ENCODE measurements at regions not wholly inside any gene's neighbourhood (a gene's known extent, or its start where the extent isn't known, plus 50 kb on each side); places are given as distances from the start of the nearest gene placed in this dataset.
"Not testable (repeated sequence)": the region's sequence is repeated elsewhere in the genome, so short reads cannot be mapped to it uniquely, and the experiment has no call there.

DNA sequence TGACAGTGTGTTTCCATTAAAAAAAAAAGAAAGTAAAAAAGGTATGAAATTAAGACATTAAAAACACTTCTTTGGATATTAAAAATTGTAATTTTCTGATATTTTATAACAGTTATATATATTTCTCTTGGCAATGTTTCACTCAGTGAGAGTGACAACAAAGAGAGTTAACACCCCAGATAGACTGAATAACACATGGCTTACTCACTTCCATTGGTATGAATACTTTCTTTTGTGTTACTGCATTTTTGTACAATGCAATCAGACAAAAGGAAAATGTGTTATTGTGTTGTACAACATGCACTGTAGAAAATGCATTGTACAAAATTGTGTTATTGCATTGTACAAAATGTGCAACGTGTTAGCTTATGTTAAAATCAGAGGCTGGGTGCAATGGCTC is 676.6 kb upstream of the AMELY start:
- not testable (repeated sequence) for DNase-seq

GRCh38 chrY:7562541-7562940 is 651.0 kb upstream of the AMELY start:
- no peak for DNase-seq

DNA sequence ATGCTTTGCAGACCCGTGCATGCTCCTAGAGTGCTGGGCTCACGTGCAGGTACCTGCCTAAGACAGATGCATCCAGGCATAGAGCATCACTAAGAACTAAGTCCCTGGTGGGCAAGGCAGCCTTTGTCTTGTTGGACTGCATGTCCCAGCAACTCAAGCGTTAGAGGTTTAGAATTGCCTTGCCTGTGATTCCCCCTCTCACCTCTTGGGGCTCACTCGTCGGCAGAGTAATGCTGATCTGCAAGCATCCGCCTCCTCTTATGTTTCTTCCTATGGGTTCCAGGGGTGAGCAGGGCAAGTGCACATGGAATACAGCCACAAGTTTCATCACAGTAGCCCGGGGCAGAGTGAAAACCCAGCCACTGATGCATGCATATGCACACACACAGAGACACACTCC is 646.1 kb upstream of the AMELY start:
- no peak for DNase-seq

- DNase-seq, result no peak
Measured at GRCh38 chrY:7555006-7555405, 643.5 kb upstream of the AMELY start.

- no peak for DNase-seq
Measured at GRCh38 chrY:7545060-7545459, 633.5 kb upstream of the AMELY start.

- no peak for DNase-seq
Measured at GRCh38 chrY:7544172-7544770, 632.7 kb upstream of the AMELY start.

DNA sequence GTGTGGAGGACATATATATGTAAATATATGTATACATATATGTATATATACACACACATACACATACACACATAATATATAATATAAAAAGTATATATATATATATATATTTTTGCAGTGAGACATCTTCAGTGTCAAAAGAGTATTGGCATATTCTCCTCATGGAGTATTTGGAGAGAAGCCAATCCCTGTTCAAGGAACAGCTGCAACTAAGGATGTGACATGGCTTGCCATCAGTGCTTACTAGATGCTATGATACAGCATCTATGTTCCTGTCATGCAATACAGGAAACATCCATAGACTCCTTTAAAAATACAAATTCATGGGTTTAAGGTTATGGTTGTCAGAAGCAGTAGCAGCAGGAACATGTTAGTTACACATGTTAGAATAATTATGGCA is 632.0 kb upstream of the AMELY start:
- DNase-seq, result no peak

DNA sequence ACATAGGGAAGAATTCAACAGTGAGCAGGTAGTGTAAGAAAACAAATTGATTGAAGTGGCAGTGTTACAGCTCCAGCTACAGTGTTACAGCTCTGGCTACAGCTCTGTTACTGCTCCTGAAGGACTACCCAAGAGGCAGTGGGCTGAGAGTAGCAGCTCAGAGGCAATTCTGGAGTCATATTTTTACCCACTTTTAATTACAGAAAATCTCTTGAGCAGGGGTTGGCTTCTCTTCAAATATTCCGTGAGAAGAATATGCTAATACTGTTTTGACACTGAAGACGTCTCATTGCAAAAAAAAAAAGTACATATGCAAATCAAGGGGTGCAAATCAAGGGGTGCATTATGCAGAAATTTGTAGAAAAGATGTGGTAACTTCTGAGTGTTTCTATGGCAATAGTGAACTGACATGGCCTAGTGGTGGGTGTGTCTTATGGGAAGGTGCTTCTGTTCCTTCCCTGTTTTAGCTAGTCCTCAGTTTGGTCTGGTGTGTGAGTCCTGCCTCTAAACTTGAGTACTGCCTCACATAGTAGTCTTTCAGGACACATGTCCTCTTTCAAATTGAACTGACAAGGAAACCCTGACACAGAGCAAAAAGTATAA is 630.8 kb upstream of the AMELY start:
- no peak for DNase-seq

DNA sequence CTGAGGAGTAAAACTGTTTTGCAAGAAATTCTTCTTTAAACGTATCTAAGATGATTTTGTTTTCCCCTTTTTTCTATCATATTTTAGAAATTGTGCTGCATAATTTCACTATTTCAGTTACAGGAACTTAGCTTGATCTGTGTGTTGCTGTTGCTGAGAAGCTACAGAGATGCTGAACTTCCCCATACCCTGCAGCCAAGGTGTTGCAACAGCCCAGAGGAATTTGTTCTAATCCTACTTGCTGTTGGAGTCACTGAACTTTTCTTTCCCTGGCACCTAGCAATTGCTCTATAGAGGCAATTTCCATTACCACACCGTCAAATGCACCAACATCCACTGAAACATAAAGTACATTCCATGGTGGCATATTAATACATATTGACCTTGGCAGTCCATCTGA is 617.8 kb upstream of the AMELY start:
- DNase-seq, result no peak

- DNase-seq, result not testable (repeated sequence)
Measured at GRCh38 chrY:7527568-7527967, 616.0 kb upstream of the AMELY start.

GRCh38 chrY:7518387-7518786 is 606.8 kb upstream of the AMELY start:
- DNase-seq, result no peak

GRCh38 chrY:7516268-7516667 is 604.7 kb upstream of the AMELY start:
- no peak for DNase-seq

DNA sequence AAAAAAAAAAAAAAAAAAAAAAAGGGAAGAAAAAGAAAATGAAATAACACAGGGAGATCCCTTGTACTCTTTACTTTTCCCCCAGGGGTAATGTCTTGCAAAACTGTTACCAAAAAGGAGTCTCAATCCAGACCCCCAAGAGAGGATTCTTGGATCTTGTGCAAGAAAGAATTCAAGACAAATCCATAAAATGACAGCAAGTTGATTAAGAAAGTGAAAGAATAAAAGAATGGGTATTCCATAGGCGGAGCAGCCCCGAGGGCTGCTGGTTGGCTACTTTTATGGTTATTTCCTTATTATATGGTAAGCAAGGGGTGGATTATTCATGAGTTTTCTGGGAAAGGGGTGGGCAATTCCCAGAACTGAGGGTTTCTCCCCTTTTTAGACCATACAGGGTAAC is 604.3 kb upstream of the AMELY start:
- DNase-seq, result no peak

DNA sequence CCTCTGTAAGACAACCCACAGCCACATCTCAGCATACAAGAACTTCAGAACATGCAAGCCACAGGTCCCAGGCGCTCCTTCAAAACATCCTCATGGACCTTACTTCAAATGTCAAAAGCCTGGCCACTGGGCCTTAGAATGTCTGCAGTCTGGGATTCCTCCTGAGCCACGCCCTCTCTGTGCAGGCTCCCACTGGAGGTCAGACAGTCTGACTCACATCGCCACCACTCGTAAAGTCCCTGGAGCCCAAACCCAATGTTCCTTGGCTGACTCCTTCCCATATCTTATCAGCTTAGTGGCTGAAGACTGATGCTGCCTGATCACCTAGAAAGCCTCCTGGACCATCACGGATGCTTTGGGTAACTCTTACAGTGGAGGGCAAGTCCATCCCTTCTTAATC is 591.3 kb upstream of the AMELY start:
- no peak for DNase-seq

DNA sequence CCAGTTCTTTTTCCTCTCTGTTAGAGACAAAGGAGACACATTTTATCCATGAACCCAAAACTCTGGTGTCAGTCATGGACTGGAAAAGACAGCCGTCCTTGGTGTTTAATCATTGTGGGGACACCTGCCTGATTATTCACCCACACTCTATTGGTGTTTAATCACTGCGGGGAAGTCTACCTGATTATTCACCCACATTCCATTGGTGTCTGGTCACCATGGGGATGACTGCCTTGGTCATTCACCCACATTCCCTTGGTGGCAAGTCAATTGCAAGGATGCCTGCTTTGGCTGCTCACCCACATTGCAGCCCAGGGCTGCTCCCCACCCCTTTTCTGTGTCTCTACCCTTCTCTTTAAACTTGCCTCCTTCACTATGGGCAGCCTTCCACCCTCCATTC is 589.7 kb upstream of the AMELY start:
- no peak for DNase-seq

DNA sequence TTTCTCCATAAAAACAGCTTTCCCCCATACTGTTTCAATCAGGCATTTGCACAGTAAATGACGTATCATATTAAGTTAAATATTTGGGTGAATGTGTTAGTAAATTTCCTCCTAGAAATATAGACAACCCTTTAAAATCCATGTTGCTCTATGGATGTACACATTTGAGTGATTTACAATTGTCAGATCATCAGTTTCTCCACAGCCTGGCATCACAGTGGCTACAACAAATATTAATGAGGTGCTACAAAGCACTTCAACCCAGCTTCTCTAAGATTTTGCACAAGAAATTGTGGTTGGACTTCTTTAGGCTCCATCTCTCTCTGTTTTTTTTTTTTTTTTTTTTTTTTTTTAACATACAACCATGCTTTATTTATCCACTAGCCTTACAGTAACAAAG is 584.4 kb upstream of the AMELY start:
- no peak for DNase-seq

DNA sequence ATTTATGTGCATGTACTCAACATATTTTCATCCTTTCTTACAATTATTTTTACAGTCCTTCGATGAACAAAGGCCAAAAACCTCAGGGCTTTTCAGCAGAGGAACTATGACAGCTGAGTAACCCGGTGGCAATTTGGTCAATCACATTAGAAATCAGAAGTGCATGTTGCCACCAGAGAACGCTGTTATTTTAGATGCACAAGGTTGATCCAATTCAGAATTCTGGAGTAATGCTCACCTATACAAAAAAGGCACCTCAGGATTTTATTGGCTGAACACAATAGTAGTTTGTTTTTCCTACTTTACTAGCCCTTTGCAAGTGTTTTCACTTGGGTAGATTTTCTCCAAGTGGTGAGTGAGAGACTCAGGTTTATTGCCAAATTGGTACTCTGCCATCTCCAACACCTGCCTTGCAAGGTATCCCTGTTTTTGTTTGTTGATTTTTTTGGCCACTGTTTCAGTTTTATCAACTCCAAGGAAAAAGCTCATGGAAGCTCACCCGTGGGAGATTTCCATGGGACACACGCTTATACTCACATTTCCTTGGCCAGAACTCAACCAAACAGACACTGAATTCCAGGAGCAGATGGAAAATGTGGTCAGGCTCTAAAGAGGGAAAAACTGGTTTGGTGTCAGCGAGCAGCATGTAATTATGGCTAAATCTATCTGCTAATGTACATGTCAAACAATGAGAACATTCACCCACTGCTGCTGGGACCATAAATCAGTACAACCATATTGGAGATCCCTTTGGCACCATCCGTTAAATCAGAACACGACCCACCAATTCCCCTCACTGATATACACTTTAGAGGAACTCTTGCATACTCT is 573.1 kb upstream of the AMELY start:
- DNase-seq, result not testable (repeated sequence)

DNA sequence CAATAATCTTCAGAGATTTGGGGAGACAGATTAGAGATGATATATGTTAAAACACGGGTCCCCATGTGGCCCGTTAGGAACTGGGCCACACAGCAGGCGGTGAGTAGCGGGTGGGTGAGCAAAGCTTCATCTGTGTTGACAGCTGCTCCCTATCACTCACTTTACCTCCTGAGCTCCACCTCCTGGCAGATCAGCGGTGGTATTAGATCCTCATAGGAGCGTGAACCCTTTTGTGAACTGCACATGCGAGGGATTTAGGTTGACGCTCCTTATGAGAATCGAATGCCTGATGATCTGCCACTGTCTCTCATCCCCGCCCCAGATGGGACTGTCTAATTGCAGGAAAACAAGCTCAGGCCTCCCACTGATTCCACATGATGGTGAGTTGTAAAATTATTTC is 560.4 kb upstream of the AMELY start:
- DNase-seq, result no peak

GRCh38 chrY:7470037-7470436 is 558.5 kb upstream of the AMELY start:
- DNase-seq, result no peak

DNA sequence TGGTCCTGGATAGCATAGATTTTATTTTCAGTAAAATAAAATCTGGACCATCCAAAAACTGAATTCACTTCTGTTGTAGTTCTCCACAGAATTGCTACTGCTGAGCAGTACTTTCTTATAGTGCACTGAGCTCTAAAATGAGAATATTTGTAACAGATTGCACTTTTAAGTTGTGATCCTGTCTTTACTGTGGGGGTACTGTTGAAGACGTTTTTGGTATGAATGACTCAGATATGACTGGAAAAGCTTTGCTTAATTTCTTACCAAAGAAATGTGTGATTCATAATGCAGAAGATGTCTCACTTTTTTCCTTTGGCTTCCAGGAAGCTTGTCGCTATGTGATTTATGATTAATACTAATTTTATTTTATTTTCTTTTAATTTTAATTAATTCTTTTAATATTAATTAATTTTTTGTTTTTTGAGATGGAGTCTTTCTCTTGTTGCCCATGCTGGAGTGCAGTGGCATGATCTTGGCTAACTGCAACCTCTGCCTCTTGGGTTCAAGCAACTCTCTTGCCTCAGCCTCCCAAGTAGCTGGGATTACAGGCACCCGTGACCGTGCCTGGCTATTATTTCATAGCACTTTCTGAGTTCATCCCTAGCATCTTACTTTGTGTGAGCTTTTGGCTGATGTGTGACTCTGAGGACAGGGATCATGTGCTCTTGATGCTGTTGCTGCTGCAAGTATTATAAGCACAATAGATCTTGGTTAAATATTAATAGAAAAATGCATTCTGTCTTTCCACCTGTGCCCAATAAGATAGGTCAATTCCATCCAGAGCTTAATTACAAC is 557.6 kb upstream of the AMELY start:
- no peak for DNase-seq

DNA sequence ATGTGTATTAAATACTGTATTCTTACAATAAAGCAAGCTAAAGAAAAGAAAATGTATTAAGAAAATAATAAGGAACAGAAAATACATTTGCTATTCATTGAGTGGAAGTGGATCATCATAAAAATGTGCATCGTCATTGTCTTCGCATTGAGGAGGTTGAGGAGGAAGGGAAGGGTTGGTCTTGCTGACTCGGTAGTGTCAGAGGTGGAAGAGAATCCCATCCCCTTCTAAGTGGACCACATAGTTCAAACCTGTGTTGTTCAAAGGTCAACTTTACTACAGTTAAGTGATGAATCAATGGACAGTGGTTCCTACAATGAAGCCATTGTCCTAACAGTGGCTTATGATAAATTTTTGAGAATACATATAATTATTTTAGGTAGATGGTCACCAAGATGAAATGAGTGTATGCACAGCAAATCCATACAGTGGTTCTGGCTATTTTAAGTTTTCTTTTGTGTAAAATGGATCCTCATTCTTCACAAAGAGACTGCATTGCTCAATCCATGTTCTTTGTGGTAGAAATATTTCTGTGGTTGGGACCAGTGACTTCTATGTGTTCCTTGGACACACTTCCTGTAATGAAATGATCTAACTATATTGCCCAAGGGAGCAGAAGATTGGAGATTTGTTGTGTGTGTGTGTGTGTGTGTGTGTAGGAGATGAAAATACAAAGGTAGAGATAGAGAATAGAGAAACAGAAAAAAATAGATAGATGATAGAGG is 556.4 kb upstream of the AMELY start:
- DNase-seq, result no peak

DNA sequence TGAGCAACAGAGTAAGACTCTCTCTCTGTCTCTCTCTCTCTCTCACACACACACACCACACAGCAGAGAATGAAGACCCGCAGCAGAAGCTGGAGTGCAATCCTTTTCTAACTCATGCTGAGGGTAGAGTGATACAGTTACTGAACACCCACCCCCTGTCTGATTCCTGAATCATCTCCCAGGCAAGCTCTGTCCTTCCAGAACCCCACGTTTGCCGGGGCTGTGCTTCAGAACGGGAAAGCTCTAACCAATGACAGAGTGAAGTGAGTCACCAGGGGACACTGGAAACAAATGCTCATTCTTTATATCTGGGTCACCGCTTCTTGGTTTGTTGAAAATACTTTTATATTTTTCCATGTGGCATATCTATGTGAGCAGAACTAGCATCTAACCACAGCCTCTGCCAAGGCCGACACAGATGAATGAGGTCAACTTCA is 553.7 kb upstream of the AMELY start:
- DNase-seq, result no peak

GRCh38 chrY:7464742-7465141 is 553.2 kb upstream of the AMELY start:
- no peak for DNase-seq

Measured in activated CD4-positive, alpha-beta T cell treated with anti-CD3 and anti-CD28 coated beads, Interleukin-2, amount 50 U/mL, for 1 hour (primary cell).